Hippocampal formation (tissue), 2 donors: ENCODE measurements at regions not wholly inside any gene's neighbourhood (a gene's known extent, or its start where the extent isn't known, plus 50 kb on each side); places are given as distances from the start of the nearest gene placed in this dataset.

ENCODE experiments used
- DNase-seq, 2 donors: peaks; one replicate each; lab custom pipeline; 2025; lab: John Stamatoyannopoulos, UW

DNA sequence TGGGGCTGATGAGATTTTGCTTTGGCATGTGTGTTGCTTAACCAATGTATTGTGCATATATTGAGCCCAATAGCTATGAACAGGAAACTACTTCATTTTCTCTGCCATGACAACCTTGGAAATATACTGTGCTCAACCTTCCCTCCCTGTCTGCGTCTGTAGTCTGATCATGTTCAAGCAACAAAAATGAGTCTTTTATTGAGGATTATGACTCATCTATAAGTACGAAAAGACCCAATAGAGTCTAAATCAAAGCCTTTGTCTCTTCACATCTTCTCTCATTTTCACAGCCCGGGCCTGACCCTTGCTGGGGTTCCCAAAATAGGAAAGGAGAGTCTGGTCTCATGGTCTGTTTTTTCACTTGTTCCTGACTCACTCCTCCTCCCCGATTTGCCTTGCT is 158.2 kb downstream of the CAND1 start:
- no peak for DNase-seq

DNA sequence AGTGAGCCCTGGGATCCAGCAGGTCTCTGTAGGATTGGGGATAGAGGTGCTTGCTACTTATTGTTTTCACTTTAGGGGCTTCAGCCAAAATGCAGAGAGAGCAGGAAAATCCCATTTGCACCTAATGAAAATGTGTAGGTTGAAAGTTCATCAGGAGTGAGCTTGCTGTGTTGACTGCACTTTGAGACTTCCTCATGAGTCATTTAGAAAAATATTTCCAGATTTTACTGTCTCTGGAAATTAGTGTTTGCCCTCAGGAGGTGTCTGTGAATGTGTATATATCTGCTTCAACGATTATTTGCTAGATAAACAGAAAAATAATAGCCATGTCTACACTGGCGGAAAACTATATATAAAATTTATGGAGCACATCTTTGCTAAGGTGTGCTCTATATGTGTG is 159.3 kb downstream of the CAND1 start:
- no peak for DNase-seq

DNA sequence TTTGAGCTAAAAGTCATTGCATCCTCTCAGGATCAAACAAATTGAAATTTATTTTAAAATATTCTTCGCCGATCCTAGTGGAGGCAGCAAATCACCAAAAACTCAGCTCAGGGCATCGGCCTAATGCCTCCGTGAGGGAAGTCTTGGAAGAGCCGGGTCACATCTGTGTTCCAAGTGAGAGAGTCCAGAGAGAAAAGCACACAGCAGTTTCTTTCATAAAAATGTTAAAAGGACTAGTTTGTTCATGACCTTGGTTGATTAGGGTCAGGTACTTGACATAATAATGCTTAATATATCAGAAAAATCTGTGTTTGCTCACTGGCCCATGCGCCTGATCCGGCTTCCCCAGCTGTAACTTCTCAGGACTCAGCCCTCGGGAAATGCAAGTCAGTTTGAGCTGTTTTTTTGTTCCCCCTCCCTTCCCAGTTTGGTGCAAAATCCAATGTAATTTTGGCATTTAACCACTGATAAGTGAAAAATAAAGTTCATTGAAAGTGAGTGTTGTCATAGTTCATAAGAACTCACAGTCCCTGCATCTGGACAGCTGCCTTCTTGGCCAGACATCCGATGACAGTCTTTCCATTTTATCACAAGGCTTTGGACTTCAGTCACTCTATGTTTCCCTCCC is 161.7 kb downstream of the CAND1 start:
- DNase-seq: peak; percentile 5 to 10

DNA sequence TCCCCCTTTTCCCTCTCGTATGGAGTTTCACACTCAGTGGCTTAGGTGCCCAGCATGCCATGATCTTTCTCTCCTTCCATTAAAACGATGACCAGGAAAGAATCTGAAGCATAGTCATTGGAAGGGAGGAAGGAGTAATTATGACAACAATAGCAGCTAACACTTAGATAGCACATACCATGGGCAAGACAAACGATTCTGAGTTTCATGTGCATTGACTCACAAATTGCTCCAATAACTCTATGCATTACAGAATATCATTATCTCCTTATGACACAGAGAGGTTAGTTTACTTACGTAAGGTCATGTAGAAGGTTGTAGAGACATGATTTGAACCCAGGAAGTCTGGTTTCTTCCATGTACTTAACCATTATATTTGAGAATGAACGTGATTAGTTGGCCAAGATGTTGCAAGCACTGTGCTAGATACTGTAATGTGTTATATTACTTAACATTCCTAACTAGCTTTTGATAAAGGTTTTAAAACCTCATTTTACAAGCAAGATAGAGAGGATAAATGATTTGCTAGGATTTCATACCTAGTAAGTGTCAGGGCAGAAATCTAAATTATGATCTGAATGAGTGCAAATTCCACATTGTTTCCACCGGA is 162.4 kb downstream of the CAND1 start:
- DNase-seq: no peak

DNA sequence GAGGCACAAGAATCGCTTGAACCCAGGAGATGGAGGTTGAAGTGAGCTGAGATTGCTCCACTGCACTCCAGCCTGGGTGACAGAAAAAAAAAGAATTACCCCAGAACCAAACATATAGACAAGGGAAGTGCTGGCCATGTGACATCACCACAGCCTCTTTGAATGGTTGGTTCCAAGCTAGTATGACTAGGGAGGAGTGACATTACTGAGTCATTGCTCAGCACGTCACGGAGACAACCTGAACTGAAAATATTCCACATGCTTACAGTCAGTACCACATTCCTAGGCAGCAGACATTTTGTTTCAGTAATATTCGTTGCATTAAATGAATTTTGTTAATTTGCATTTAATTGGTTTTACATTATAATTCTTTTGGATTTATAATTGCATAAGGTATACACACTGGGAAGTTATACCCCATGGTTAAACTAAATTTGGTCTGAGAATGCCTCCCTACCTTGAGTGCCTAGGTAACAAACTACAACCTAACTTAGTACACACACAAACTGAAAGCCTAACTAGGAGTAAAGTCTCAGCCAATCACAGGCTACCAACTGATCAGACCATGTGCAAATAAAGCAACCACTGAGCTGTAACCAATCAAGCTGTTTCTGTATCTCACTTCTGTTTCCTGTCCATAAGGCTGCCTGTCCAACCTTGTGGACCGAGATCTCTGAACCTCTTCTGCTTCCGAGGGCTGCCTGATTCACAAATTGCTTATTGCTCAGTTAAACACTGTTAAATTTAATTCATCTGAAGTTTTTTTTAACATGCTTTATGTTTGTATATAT is 164.4 kb downstream of the CAND1 start:
- DNase-seq: no peak

DNA sequence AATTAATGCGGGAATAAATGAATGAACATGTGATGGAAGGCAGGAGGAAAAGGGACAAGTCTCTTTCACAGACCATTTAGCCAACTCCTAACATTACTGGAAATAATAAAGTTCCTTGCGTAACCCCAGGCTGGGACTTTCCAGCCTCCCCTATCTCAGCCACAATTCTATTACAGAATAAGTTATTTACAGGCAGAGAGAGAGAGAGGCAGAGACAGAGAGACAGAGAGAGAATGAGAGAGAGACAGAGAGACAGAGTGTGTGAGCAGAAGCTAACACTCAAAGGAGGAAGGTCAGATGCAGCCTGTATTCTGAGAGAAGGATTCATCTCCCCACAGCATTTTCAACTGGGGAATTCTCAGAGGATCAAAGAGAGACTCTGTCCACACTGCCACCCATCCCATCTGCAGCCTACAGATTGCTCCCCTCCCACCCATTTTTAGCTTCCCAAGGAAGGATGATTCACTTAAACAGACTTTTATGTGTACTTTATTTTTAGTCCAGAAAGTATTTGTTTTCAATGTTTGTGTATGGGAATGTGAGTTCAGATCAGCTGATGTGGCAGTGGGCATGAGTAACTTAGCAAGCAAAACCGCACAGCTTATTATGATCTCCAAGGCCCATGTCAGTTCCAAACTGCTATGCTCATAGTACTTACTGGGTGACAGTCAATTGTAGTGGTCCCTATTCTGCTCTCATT is 165.7 kb downstream of the CAND1 start:
- no peak for DNase-seq

DNA sequence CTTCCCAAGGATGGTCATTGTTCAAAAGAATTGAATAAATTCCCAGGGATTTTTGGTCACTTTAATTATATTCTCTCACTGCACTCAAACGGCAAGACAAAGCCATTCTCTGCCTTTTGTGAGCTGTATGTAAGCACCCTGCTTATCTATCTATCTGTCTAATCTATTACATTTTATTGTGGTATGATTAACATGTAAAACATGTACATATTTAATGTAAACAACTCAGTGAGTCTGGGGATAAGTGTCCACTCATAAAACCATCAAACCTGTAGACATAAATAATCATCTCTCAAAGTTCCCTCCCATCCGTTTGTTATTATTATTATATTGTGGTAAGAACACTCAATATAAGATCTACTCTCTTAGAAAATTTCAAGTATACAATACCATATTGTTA is 167.1 kb downstream of the CAND1 start:
- DNase-seq: no peak

DNA sequence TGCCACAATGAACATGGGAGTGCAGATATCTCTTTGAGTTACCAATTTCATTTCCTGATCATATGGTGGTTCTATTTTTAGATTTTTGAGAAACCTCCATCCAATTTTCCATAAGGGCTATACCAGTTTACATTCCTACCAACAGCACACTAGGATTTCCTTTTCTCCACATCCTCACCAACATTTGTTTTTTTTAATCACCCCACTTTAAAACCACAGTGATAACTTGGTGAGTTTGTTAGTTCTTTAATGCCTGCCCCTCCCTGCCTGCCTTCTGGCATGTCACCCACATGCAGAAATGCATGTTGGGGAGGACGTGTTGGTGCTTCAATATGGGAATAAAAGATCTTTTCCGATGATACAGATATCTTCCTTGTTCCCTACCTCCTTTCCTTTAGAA is 167.9 kb downstream of the CAND1 start:
- DNase-seq: no peak

DNA sequence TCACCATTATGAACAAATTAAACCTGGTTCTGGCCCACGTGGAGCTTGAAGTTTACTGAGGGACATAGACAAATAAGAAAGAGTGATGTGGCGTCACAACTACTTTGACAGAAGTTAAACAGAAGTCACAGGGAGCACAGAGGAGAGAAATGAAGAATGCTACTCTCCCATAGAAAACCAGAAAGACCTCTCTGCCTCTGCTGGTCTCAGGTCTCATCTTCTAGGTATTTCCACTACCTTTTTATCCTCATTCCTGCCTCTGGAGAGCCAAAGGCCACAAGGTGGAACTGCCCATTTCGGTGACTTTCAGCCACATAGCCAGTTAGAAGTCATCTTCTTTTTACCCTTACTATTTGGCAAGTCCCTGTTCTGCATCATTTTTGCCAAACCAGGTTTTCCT is 170.5 kb downstream of the CAND1 start:
- DNase-seq: no peak

DNA sequence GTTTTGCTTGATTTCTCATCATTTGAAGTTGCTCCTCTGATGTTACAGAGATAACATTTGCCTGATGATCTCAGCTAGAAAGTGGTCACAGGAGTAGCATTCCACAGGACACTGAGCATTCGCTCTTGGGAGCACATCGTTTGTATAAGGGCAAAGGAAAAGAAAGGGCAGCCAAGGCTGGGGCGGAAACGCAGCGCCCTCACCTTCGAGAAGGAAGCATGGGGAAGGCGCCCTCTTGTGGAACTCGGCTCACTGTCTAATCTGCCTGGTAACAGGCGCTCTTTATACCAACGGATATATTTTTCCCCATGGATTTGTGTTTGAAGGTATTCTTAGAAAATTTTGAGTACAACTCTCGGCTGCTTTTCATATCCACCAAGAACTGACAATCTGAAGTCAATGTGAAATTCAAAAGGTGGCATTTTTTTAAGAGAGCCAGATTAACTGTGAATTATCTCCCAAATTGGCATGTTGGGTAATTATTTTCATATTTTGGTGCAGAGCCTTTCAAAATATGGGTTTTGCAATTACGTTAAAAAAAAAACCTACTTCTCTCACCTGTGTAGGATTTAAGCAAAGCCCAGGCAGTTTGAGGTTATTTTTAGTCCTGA is 172.7 kb downstream of the CAND1 start:
- peak; percentile 59 to 62 for DNase-seq

DNA sequence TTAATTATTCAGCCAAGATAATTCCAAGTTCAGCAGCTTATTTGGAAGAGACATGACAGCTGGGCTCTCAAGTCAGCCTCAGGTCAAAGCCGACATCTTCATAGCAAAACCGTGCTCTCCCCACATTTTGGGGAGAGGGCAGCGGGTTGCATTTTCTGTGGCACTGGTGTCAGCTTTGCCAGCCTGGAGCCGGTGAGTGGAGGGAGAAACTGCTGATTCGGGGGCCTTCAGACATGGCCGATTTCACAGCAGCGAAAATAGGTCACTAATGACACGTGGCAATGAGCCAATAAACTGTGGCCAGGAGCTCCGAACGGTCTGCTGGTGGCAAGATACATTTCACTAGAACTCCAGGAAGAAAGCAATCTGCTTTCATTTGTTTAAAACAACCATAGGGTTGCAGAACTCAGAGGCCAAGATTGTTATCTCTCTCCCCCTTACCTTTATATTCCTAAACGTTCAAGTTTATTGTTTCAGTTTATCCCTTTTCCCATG is 173.2 kb downstream of the CAND1 start:
- DNase-seq: no peak

DNA sequence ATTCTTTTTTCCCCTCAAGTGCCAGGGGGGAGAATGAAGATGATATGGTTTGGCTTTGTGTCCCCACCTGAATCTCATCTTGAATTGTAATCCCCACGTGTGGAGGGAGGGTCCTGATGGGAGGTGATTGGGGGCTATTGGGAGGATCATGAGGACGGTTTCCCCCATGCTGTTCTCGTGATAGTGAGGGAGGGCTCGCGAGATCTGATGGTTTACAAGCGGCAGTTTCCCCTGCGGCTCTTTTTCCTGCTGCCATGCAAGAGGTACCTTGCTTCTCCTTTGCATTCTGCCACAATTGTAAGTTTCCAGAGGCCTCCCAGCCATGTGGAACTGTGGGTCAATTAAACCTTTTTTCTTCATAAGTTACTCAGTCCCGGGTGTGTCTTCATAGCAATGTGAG is 173.7 kb downstream of the CAND1 start:
- DNase-seq: no peak

DNA sequence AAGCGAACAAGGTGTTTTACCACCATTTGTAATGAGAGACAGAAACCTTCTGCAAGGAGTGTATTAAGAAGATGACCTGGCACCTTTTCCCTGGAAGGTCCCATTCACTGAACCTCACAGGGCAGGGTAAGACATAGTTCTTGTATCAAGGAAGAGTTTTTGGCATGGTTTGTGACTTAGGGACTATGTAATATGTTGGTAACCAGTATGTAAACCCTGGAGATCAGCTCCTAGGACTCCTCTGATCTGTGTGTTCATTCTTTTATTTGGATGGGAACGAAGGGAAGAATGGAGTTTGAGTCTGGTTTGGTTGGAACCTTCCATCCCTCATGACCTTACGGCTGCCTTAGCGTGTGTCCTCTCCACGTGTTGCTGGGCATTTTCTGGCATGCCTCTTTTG is 175.4 kb downstream of the CAND1 start:
- no peak for DNase-seq

DNA sequence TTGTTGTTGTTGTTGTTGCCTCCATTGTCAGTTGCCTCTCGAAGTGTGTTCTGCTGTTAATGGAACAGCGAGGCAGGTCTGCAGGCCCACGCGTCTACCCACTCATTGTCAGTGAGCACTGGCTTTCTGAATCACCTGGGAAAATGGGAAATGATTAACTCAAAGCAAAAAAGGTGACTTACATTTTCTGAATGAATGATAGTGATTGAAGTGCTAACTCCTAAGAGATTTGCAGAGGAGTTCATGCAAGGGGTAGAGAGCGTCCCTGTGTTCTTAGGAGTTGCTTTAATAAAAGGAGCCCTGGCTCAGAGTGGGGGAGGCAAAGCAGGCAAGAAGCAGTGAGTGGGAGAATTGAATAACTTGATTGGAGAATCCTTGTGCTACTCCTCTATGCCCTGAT is 177.6 kb downstream of the CAND1 start:
- DNase-seq: no peak

DNA sequence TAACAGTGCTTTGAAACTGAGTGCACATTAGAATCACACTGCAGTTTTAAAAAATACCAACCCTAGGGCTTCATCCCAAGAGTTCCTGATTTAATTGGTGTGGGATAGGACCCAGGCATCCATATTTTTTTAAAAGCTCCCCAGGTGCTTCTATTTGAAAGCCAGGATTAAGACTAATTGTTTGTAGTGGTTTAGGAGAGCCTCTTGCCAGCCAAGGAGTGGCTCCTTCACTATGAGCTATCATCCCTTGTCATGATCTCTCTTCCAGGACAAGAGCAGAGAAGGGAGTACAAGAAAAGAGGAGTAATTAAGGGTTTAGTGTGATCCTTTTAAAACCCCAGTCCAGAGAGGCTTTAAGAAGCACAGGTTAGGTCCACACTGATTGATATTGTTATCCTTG is 178.0 kb downstream of the CAND1 start:
- no peak for DNase-seq

DNA sequence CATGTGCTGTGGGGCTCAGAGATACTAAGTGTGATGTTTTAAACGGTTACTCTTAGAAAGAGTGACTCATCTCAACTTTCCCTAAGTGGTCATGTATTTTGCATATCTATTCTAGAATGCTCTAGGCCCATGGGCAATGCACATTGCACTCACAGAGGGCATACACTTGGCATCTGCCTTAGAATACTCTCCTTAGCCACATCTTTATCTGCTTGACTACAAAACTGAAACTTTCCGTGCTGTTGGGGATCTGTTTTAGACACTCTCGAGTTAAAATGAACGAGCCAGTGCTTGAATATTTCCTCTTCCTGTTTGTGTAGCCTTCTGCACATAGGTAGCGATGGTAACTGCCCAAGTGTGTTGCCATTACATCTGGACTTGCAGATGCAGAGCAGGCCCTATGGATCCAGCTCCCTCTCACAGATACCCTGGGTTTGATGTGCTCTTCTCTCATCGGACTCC is 180.5 kb downstream of the CAND1 start:
- no peak for DNase-seq

DNA sequence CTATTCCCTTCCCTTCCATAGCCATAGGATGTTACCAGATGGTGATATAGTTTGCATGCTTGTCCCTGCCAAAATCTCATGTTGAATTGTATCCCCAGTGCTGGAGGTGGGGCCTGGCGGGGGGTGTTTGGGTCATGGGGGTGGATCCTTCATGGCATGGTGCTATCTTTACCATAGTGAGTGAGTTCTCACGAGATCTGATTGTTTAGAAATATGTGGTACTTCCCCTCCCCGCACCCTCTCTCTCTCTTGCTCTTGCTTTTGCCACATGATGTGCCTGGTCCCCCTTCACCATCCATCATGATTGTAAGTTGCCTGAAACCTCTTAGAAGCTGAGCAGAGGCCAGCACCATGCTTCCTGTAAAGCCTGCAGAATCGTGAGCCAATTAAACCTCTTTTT is 181.3 kb downstream of the CAND1 start:
- no peak for DNase-seq

DNA sequence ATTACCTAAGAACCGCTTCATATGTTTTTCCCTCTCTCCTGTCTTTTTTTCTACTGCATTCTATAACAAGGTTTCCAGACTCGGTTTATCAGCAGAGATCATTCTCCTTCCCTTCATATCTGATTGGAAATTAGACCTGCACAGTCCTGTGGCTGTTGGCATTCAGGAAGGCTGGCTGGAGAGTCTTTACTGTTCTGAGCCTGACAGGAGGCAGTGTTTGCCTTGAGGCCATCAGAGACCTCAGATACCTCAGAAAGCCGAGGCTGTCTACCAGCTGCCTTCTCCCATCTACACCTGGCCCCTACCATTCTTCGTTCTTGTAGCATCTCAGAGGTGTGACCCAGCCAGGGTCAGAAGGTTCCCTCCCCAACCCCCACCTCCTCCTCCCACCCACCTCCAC is 182.0 kb downstream of the CAND1 start:
- no peak for DNase-seq

DNA sequence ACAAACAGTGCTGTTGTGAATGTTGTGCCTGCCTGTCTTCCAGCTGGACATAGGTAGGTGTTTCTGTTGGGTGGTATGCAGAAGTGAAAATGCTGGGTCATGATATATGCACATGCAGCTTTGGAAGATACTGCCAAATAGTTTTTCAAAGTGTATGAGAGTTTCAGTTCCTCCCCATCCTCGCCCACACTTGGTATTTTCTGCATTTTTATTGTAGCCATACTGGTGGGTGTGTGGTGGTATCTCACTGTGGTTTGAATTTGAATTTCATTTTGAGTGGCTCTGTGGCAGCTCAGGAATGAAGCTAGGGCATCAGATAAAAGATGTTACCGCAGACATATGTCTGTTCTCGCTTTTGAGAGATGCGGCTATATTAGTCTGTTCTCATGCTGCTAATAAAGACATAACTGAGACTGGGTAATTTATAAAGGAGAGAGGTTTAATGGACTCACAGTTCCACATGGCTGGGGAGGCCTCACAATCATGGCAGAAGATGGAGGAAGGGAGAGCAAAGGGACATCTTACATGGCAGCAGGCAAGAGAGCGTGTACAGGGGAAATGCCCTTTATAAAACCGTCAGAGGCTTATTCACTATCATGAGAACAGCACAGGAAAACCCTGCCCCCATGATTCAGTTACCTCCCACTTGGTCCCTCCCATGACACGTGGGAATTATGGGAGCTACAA is 183.1 kb downstream of the CAND1 start:
- no peak for DNase-seq

DNA sequence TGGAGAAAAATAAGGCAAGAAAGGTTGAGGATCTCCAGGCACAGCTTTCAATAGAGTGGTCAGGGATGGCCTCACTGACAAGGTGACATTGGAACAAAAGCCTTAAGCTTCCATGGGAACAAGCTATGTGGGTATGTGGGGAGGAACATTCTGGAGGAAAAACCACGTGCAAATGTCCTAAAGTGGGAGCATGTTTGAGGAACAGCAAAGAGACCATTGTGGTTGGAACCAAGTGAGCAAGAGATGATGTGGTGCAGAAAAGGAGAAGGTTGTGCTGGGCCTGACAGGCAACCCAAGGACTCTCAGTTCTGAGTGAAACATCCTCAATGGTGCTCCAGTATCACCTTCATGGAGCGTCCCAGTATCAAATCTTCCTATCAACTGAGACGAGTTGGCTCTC is 184.0 kb downstream of the CAND1 start:
- DNase-seq: no peak

DNA sequence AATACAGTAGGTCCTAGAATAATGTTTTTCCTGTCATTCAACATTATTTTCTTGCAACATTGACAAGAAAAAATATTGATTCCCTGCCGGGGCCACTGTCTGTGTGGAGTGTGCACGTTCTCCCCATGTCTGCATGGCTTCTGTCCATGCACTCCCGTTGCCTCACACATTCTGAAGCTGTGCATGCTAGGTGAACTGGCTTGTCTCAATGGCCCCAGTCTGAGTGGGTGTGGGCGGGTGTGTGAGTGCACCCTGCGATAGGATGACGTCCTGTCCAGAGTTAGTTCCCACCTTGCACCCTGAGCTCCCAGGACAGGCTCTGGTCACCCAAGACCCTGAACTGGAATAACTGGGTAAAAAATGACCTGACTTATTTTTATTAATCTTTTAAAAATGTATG is 186.1 kb downstream of the CAND1 start:
- DNase-seq: no peak
